Mesenteric fat pad (tissue), 1 donor: ENCODE measurements at regions not wholly inside any gene's neighbourhood (a gene's known extent, or its start where the extent isn't known, plus 50 kb on each side); places are given as distances from the start of the nearest gene placed in this dataset.
"Not testable (repeated sequence)": the region's sequence is repeated elsewhere in the genome, so short reads cannot be mapped to it uniquely, and the experiment has no call there.

Source experiments
- DNase-seq: peaks from one replicate; pipeline ENCODE4 v3.0.0-alpha.2; 2020; ENCODE audit warnings: low spot score
- donor health status: DM: yes; HTN: yes; CAD: no.

DNA sequence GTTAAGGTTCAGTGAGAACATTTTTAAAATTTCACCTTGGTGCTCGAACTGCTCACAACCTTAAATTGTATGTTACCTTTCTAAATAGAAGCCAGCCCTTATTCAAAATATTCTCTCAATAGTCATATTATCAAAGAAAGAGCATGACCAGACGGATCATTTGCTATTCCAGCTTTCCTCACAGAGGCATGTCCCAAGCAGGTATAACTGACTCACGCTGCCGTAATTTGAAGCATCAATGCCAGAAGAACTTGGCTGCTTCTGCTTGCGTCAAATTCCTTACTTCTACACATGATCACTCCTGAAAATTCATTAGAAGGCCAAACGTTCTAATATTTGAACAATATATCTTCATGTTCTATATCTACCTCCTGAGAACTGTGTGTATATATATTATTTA, 69.5 kb upstream of the VGLL4 start:
- no peak for DNase-seq

DNA sequence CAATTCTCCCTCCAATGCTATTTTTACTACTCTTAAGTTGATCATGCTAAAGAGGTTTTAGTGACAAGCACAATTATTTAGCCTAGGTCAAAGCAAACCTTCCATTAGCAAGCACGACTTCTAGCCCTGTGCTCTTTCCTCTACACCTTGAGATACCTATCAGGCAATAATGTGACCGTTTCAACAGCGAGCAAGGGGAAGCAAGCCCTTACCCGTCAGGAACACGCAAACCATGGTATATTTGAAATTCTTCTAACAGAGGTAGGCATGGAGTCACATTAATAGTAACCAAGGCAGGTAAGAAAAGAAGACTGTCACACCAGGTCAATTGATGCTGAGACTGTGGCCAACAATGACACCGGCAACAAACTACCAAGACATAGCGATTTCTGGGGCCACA, 68.9 kb upstream of the VGLL4 start:
- no peak for DNase-seq

DNA sequence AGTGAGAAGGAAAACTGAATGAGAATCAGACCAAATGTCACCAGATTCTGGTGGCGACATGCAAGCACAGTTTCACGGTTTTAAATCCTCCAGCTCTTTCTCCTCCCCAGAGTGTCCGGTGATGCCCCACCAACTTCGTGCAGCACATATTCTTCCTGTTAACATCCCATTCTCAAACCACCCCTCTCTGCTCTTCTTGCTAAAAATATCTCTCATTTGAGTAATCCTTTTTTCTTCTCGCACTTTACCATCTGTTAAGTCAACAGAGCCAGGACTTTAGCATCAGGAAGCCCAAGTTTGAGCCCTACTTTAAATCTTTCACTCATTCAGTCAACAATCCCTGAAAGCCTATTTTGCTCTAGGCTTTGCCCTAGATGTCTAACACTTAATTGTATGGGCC, 68.2 kb upstream of the VGLL4 start:
- no peak for DNase-seq

DNA sequence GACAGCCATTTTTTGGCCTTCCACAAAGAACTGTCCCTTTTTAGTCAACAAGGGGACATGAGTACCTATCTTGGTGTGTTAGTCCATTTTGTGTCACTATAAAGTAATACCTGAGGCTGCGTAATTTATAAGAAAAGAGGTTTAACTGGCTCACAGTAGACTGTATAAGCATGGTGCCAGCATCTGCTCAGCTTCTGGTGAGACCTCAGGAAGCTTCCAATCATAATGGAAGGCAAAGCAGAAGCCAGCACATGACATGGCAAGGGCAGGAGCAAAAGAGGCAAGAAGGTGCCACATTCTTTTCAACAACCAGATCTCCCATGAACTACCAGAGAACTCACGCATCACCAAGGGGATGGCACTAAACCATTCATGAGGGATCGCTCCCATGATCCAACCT, 66.1 kb upstream of the VGLL4 start:
- no peak for DNase-seq

DNA sequence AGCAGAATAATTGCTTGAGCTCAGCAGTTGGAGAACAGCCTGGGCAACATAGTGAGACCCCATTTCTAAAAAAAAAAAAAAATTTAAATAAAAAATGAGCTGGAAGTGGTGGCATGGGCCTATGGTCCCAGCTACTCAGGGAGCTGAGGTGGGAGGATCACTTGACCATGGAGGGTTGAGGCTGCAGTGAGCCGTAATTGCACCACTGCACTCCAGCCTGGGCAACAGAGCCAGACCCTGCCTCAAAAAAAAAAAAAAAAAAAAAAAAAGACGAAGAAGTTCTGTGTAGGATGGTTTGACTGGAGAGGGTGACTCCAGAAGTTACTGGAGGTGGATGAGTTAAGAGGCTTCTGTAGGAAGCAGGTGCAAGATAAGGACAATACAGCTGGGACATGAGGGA, 63.4 kb upstream of the VGLL4 start:
- DNase-seq: not testable (repeated sequence)

DNA sequence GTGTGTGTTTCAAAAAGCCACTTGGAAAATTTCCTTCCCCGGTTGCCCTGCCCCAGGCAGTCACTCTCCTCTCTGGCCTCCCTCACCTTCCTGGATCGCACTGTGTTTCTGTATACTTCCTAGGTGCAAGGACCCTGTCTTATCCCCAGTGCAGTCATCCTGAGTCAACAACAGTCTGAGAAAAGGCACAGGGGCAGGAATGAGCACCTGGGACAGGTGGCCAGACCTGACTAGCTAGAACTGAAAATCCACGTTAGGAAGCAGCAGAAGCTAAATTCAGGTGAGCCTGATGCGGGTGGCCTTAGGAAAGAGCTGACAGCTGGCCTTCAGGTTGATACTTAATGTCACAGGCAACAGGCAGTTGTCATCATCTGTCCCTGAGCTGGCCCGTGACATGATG, 62.9 kb upstream of the VGLL4 start:
- DNase-seq: no peak

DNA sequence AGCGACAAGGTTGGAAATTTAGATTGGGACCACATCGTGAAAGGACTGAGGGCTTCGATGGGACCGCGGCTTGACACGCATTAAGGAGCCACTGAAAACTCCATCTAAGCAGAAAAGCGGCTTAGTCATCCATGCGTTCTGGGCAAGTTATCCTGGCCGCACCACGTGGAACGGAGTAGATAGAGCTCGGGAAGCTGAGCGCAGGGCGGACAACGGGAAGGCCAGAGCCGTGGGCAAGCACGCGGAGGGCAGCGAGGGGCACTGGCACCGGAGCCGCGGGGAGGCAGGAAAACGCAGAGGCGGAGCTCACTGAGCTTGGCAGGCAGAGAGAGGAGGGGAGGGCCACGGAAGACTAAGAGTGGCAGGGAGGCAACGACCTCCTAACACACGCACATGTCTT, 61.3 kb upstream of the VGLL4 start:
- no peak for DNase-seq

DNA sequence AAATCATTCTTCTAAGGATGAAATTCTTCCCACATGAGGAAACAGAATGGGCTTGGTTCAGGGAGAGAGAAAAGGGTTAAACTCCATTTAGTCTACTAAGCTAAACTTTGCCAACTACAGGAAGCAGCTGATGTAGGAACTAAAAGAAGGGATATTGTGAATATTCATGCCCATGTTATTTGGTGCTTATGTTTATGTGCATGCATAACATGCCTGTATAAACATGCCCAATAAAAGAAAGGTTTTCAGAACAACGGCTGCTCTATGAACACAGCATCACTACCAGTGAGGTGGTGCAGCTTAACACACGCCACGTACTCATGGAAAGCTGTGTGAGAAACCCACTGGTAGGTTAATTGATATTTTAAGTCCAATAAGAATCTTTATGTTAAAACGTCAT, 59.4 kb upstream of the VGLL4 start:
- DNase-seq: no peak

DNA sequence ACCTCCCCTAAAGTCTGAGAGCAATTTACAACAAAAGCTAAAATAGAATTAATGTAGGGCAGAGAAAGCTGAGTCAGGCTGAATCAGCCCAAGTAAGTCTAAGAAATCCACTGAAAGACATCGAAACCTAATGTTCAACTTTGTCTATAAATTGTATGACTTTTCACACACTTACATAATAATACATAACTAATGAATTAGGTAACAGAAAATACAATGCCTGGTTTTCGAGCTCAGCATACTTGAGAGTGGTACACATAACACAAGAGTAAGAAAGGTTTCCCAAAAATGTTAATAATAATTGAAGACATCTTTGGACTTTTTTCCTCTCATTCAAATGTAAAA, 55.3 kb upstream of the VGLL4 start:
- no peak for DNase-seq

DNA sequence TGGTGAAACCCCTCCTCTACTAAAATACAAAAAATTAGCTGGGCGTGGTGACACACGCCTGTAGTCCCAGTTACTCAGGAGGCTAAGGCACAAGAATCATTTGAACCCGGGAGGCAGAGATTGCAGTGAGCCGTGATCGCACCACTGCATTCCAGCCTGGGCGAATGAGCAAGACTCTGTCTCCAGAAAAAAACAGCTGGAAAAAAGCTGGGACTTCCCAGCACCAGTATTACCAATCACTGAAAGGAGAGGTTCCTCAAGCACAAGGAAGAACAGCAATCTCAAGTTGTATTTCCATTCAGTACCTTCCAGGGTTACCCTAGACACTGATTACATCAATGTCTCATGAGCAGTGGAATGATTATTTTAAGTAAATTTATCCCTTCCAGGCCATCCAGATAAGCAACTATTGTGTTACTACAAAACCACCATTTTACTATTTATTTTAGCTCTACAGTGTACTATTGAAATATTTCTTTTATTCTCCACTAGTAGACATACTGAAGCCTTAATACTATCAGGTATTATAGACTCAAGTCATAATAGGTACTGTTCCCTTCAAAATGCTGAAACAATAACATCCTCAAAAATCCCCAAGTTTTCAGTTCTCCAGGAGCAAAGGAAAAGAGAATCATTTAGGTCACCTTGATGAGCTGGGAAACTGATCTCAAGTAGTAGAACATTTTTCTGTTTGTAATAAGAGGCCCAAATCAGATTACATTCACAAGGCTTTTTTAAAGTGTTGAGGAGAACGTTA, 54.8 kb upstream of the VGLL4 start:
- no peak for DNase-seq

DNA sequence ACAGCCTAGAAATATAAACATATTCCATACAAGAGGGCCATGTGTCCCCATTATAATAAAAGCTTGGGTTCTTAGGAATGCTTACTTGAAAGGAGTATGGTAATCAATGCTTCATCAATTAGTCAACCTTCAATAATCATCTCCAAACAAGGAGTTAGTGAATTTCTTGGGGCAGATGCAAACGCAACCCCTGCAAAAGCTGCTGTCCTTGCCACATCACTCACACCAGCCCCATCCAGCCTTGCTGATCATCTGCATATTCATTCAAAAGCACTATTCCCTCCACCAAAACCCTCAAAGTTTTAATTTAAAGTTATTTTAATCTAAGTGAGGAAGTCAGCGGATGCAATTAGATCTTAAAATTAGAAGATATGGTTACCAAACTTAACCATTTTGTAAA, 54.0 kb upstream of the VGLL4 start:
- no peak for DNase-seq

DNA sequence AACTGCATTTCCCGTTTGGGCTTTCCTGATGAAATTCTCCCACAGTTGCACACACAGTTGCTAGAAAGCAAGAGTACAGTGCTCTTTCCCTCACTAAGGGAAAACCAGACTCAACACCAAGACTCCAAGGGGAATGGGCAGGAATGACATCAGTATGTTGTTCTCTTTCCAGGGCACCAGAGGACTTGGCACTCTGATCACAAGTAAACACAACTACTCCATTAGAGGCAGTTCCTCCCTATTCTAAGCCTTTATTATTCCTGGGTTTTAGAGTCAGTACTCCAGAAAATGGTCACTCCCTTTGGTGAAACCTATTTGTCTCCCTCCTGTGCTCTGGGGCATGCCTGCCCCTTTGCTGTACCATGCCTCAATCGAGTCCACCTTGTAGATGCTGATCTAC, 52.3 kb upstream of the VGLL4 start:
- no peak for DNase-seq
